Stomach (tissue), 8 donors: ENCODE measurements at regions not wholly inside any gene's neighbourhood (a gene's known extent, or its start where the extent isn't known, plus 50 kb on each side); places are given as distances from the start of the nearest gene placed in this dataset.

Experiments used
- DNase-seq, 2 donors: peaks; one replicate each; pipeline versions ENCODE4 v3.0.0 to v3.0.0-alpha.2; 2013 to 2019
- H3K27ac ChIP-seq, 5 donors: fragments of 200-600 bp in 4 of 5; sonication (generic) in 4 of 5; one replicate each; pipeline ENCODE4 v1.5.1; 2013 to 2019; ENCODE audit warnings: mild to moderate bottlenecking in 1 of 5, moderate library complexity in 1 of 5
- H3K27me3 ChIP-seq, 3 donors: fragments of 200-600 bp; sonication (generic); one replicate each; pipeline ENCODE4 v1.5.1; 2017 to 2019; ENCODE audit warnings: mixed run types in 1 of 3
- H3K36me3 ChIP-seq, 4 donors: fragments of 200-600 bp; sonication (generic); 1 replicate in 3 of 4; 2 replicates in 1 of 4; pipeline ENCODE4 v1.5.1; 2016 to 2019
- H3K4me1 ChIP-seq, 4 donors: fragments of 200-600 bp; sonication (generic); one replicate each; pipeline ENCODE4 v1.5.1; 2016 to 2019
- H3K4me3 ChIP-seq, 4 donors: fragments of 200-600 bp; sonication (generic) in 3 of 4; one replicate each; pipeline ENCODE4 v1.5.1; 2016 to 2019; ENCODE audit warnings: mild to moderate bottlenecking in 1 of 4
- H3K9me3 ChIP-seq, 4 donors: fragments of 200-600 bp; sonication (generic); one replicate each; pipeline ENCODE4 v1.5.1; 2016 to 2019
- CTCF ChIP-seq, 7 experiments: fragments of 450-650 bp in 4 of 7; fragments of 200-600 bp in 3 of 7; sonication (generic) in 3 of 7; IDR thresholded peaks; one replicate each; pipeline ENCODE4 v1.5.1; 2016 to 2019; ENCODE audit warnings: antibody characterized with exemption in 7 of 7, control low read depth in 2 of 7, mild to moderate bottlenecking in 1 of 7
- EP300 ChIP-seq: sonication (generic); formaldehyde crosslinking; IDR thresholded peaks from one replicate; pipeline ENCODE4 v1.6.1; 2017; ENCODE audit warnings: antibody characterized with exemption
- POLR2A ChIP-seq, 4 donors: fragments of 450-650 bp; IDR thresholded peaks; one replicate each; pipeline ENCODE4 v1.6.1; 2016; ENCODE audit warnings: antibody characterized with exemption in 4 of 4, control low read depth in 2 of 4, mild to moderate bottlenecking in 1 of 4, moderate library complexity in 1 of 4
- POLR2AphosphoS5 ChIP-seq, 3 donors: sonication (generic); formaldehyde crosslinking; IDR thresholded peaks; one replicate each; pipeline ENCODE4 v1.6.1; 2016; ENCODE audit warnings: antibody characterized with exemption in 3 of 3
- WGBS, 5 donors: extraction: QIAGEN DNeasy Blood & Tissue Kit in 3 of 5; methylation state at CpG; one replicate each; pipeline versions ENCODE4 v1.1.5 to v1.1.7; 2013 to 2018; 5-methylcytosine and 5-hydroxymethylcytosine counted together
- intact Hi-C: fragments of 100-400 bp; cut with DNase I; formaldehyde crosslinking; loops from one replicate; pipeline ENCODE4 v1.15.1; 2023; ENCODE audit warnings: low total_unique reads
- donor health status: healthy with polysubstance abuse.
- donor health status: Bipolar disorder and iron deficiency.
- donor health status: healthy.

- intact Hi-C loops: no loop called here
Measured at GRCh38 chr18:38872342-38872741, 1306.7 kb upstream of the CELF4 start.

DNA sequence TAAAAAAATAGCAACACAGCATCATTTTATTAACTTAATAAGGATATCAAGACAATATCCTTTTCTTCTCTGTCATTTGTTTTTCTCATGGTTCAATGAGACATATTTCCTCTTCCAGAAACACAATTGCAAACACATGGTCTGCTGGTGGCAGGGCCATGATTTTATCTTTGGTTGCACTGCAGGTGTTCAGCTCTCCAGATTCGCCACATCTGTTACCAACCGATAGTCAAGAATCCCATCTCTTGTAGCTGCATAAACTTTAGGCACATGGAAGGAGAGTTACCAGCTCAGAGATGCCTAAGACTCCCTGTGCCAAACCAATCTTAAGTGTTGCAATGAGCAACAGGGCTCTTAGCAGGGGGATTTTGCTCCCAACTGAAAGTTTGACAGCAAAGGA is 1303.2 kb upstream of the CELF4 start:
- 85 to 94% (median 87%) methylated on average over 2 of the region's 2 CpGs for WGBS, 5 donors
- Histone ChIP-seq H3K4me1 (no peaks in the 10 kb centered on the region), H3K27me3 (no peaks in the 10 kb centered on the region), H3K4me3 (no peak overlapping the region), H3K36me3 (no peaks in the 10 kb centered on the region), H3K27ac (no peak overlapping the region), H3K9me3 (peaks cover 0 to 5% (median 0%) of the 10 kb centered on the region in 4 donors)
- intact Hi-C loops: no loop called here
- TF ChIP-seq POLR2AphosphoS5 (IDR thresholded peaks at IDR 0.05): no peak
- TF ChIP-seq CTCF (IDR thresholded peaks at IDR 0.05): no peak
- TF ChIP-seq POLR2A (IDR thresholded peaks at IDR 0.05): no peak
- TF ChIP-seq EP300: no peak
- DNase-seq: no peak

More at GRCh38 chr18:38872342-38872741, 1306.7 kb upstream of the CELF4 start:
- no peaks in the 10 kb centered on the region for H3K36me3 ChIP-seq
- 51 to 85% (median 75%) methylated on average over 3 of the region's 3 CpGs for WGBS, 5 donors
- H3K4me1 ChIP-seq: no peaks in the 10 kb centered on the region
- no peak for TF ChIP-seq POLR2A (IDR thresholded peaks at IDR 0.05)
- no peak for TF ChIP-seq POLR2AphosphoS5 (IDR thresholded peaks at IDR 0.05)
- no peak for TF ChIP-seq CTCF (IDR thresholded peaks at IDR 0.05)
- no peak for TF ChIP-seq EP300
- no peak overlapping the region for H3K4me3 ChIP-seq
- H3K27me3 ChIP-seq: no peaks in the 10 kb centered on the region
- H3K9me3 ChIP-seq: no peaks in the 10 kb centered on the region
- no peak for DNase-seq
- no peak overlapping the region for H3K27ac ChIP-seq

DNA sequence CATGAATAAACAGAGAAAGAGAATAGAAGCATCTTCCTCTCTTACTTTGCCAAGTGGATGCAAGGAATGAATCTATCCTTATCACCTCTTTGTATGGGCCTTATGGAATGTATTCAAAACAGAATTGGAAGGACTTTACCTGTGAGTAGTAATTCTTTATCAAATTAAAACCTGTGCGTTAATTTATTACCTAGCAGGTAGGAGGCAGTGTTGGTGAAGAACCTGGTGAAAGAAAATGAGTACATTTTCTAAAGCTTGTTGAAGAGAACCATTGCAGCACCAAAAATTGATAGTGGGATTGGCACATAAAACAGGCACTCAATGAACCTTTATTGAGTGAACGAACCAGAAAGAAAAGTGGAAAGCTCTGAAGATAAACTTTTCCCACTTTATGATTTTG is 1302.1 kb upstream of the CELF4 start:
- DNase-seq: no peak
- H3K9me3 ChIP-seq: peaks cover 0 to 12% (median 0%) of the 10 kb centered on the region in 4 donors
- H3K27ac ChIP-seq: no peak overlapping the region
- intact Hi-C loops: no loop called here
- H3K4me1 ChIP-seq: no peaks in the 10 kb centered on the region
- H3K27me3 ChIP-seq: no peaks in the 10 kb centered on the region
- TF ChIP-seq POLR2AphosphoS5 (IDR thresholded peaks at IDR 0.05): no peak
- TF ChIP-seq EP300: no peak
- TF ChIP-seq CTCF (IDR thresholded peaks at IDR 0.05): no peak
- TF ChIP-seq POLR2A (IDR thresholded peaks at IDR 0.05): no peak
- H3K36me3 ChIP-seq: no peaks in the 10 kb centered on the region
- no peak overlapping the region for H3K4me3 ChIP-seq
- 84 to 89% (median 88%) methylated on average over 2 of the region's 2 CpGs for WGBS, 5 donors

GRCh38 chr18:38851526-38851925 is 1285.9 kb upstream of the CELF4 start:
- no peak overlapping the region for H3K4me3 ChIP-seq
- no peak for TF ChIP-seq EP300
- no peak for TF ChIP-seq POLR2A (IDR thresholded peaks at IDR 0.05)
- TF ChIP-seq POLR2AphosphoS5 (IDR thresholded peaks at IDR 0.05): no peak
- TF ChIP-seq CTCF (IDR thresholded peaks at IDR 0.05): no peak
- H3K27me3 ChIP-seq: no peaks in the 10 kb centered on the region
- peaks cover 0 to 18% (median 4%) of the 10 kb centered on the region in 4 donors for H3K9me3 ChIP-seq
- DNase-seq: no peak
- intact Hi-C loops: no loop called here
- no peaks in the 10 kb centered on the region for H3K36me3 ChIP-seq
- no peaks in the 10 kb centered on the region for H3K4me1 ChIP-seq
- H3K27ac ChIP-seq: no peak overlapping the region
